ENCODE measurements at regions not wholly inside any gene's neighbourhood (a gene's known extent, or its start where the extent isn't known, plus 50 kb on each side); places are given as distances from the start of the nearest gene placed in this dataset.

GRCh38 chr5:136590581-136590980, 225.2 kb upstream of the TRPC7 start:
- Histone ChIP-seq H4K20me1 (replicated peaks; ENCODE audit: insufficient read depth) (no peaks in the 10 kb centered on the region), H3F3A (replicated peaks; ENCODE audit: low read depth) (no peaks in the 10 kb centered on the region), H3K4me1 (ENCODE audit: insufficient read depth) (no peaks in the 10 kb centered on the region), H3K4me2 (no peak overlapping the region), H3K27ac (ENCODE audit: low read depth) (no peak overlapping the region), H3K4me3 (no peak overlapping the region), H3K79me2 (replicated peaks; ENCODE audit: insufficient read depth) (no peaks in the 10 kb centered on the region), H3K9me2 (ENCODE audit: insufficient read depth) (no peaks in the 10 kb centered on the region), H3K36me3 (ENCODE audit: insufficient read depth) (peaks cover 3% of the 10 kb centered on the region; the same call in 1 of the 2 replicates), H2AFZ (no peak overlapping the region), H3K27me3 (ENCODE audit: insufficient read depth) (no peaks in the 10 kb centered on the region)
- peaks cover 19% of the 10 kb centered on the region for H3K4me1 Mint-ChIP-seq
- no peak for TF ChIP-seq ZNF462 (CRISPR knock-in tag; IDR thresholded peaks at IDR 0.05)
- no peak for TF ChIP-seq JUNB (IDR thresholded peaks at IDR 0.05; ENCODE audit: unreplicated experiment)
- TF ChIP-seq ETS1 (IDR thresholded peaks at IDR 0.05): no peak
- ATAC-seq (no peak), DNase-seq (ENCODE audit: low spot score) (no peak)
- peaks cover 29% of the 10 kb centered on the region; the same call in 2 of the 3 replicates for H3K36me3 Mint-ChIP-seq (ENCODE audit: low read depth)
- H3K4me3 Mint-ChIP-seq: no peak overlapping the region
- peaks cover 13% of the 10 kb centered on the region for H3K9me3 Mint-ChIP-seq
- no peaks in the 10 kb centered on the region for H3K27me3 Mint-ChIP-seq (ENCODE audit: insufficient read depth, low read depth, poor library complexity)
- no peak overlapping the region for H3K27ac Mint-ChIP-seq

GRCh38 chr5:136586196-136586595, 220.9 kb upstream of the TRPC7 start:
- Mint-ChIP-seq H3K9me3 (peaks cover 2% of the 10 kb centered on the region; the same call in 1 of the 3 replicates), H3K36me3 (ENCODE audit: low read depth) (peaks cover 11% of the 10 kb centered on the region; the same call in 2 of the 3 replicates), H3K27me3 (ENCODE audit: insufficient read depth, low read depth, poor library complexity) (no peaks in the 10 kb centered on the region), H3K4me3 (no peak overlapping the region), H3K27ac (no peak overlapping the region), H3K4me1 (peaks cover 16% of the 10 kb centered on the region; the same call in 2 of the 3 replicates)
- Histone ChIP-seq H3K27ac (ENCODE audit: low read depth) (no peak overlapping the region), H2AFZ (no peak overlapping the region), H4K20me1 (replicated peaks; ENCODE audit: insufficient read depth) (no peaks in the 10 kb centered on the region), H3K79me2 (replicated peaks; ENCODE audit: insufficient read depth) (no peaks in the 10 kb centered on the region), H3K4me1 (ENCODE audit: insufficient read depth) (no peaks in the 10 kb centered on the region), H3K4me2 (no peak overlapping the region), H3K27me3 (ENCODE audit: insufficient read depth) (no peaks in the 10 kb centered on the region), H3K9me2 (ENCODE audit: insufficient read depth) (no peaks in the 10 kb centered on the region), H3K4me3 (no peak overlapping the region), H3K36me3 (ENCODE audit: insufficient read depth) (no peaks in the 10 kb centered on the region), H3F3A (replicated peaks; ENCODE audit: low read depth) (no peaks in the 10 kb centered on the region)
- ATAC-seq: no peak
- no peak for DNase-seq (ENCODE audit: low spot score)
- TF ChIP-seq ZNF114 (CRISPR knock-in tag; IDR thresholded peaks at IDR 0.05) (no peak), CREB1 (CRISPR knock-in tag; IDR thresholded peaks at IDR 0.05; ENCODE audit: low read depth) (no peak), REST (IDR thresholded peaks at IDR 0.05; ENCODE audit: unreplicated experiment) (no peak), EZH2 (IDR thresholded peaks at IDR 0.05; ENCODE audit: low read depth, unreplicated experiment) (no peak), EZH2phosphoT487 (IDR thresholded peaks at IDR 0.05; ENCODE audit: unreplicated experiment) (no peak), NANOG (IDR thresholded peaks at IDR 0.05; ENCODE audit: borderline replicate concordance) (no peak), ZNF331 (CRISPR knock-in tag; IDR thresholded peaks at IDR 0.05; ENCODE audit: low read depth) (no peak)

Measured in GM23338 (cell line).